GM12875 (cell line): ENCODE measurements at regions not wholly inside any gene's neighbourhood (a gene's known extent, or its start where the extent isn't known, plus 50 kb on each side); places are given as distances from the start of the nearest gene placed in this dataset.

Experiments
- H3K4me3 ChIP-seq: one replicate; pipeline ENCODE4 v1.5.1; 2011; ENCODE audit warnings: low read depth, low read length, control low read depth
- TF ChIP-seq, protein P1 (sequence below): IDR thresholded peaks from 2 replicates; pipeline ENCODE4 v1.5.1; 2011; ENCODE audit warnings: low read depth, mild to moderate bottlenecking, control low read depth, inconsistent platforms, low read length, moderate library complexity, borderline replicate concordance; ENCODE audit not compliant: insufficient read depth

DNA sequence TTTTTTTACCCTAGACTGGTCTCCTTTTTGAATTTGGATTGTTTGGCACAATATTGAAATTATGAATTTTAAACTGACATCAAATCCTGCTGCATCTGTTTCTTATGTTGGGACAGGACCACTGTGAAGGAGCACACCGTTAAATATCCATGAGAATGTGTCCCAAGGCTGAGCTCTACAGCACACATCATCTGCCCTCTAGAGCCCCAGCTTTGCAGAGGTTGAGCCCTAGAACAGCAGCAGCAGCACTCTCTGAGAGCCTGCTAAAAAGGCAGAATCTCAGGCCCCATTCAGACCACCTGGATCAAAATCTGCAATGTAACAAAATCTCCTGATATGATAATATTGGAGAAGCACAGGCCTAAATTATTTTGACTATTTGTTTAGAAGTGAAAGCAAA, 192.1 kb upstream of the CCN2 start:
- TF ChIP-seq, protein P1, sequence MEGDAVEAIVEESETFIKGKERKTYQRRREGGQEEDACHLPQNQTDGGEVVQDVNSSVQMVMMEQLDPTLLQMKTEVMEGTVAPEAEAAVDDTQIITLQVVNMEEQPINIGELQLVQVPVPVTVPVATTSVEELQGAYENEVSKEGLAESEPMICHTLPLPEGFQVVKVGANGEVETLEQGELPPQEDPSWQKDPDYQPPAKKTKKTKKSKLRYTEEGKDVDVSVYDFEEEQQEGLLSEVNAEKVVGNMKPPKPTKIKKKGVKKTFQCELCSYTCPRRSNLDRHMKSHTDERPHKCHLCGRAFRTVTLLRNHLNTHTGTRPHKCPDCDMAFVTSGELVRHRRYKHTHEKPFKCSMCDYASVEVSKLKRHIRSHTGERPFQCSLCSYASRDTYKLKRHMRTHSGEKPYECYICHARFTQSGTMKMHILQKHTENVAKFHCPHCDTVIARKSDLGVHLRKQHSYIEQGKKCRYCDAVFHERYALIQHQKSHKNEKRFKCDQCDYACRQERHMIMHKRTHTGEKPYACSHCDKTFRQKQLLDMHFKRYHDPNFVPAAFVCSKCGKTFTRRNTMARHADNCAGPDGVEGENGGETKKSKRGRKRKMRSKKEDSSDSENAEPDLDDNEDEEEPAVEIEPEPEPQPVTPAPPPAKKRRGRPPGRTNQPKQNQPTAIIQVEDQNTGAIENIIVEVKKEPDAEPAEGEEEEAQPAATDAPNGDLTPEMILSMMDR, result no peak
- H3K4me3 ChIP-seq, result no peak overlapping the region

DNA sequence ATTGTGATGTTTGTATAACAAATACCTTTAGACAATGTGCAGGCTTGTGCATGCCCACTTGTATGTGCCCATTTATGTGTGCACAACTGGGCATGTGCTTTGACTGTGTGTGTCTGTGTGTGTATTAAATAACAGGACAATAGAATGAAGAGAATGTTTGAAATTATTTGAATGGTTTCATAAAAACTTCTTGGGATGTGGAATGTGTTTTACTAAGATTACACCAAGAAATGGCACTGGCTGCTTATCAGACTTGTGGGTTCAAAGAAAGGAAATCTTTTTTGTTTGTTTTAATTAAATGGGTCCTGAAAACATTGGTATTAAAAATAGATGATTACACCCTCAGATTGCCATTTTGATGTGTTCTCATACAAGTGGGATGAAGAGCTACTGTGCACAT, 191.6 kb upstream of the CCN2 start:
- TF ChIP-seq, protein P1, result no peak
- no peak overlapping the region for H3K4me3 ChIP-seq

DNA sequence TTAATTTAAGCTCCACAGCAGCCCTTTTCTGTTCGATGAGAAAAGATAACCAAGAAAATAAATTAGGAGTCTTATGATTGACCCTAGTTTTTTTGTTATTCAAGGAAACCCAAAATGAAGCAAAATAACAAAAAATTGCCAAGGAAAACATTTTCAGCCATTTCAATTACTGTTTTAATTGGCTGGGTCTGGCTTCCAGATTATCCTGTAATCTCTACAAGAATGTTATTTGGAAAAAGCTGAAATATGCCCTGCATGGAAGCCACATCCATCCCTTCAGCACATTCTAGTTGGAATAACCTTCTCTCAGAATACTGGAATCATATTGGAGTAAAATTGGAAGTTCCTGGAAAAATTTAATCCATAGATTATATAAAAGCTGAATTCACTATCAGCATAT, 191.1 kb upstream of the CCN2 start:
- TF ChIP-seq, protein P1, result no peak
- no peak overlapping the region for H3K4me3 ChIP-seq

DNA sequence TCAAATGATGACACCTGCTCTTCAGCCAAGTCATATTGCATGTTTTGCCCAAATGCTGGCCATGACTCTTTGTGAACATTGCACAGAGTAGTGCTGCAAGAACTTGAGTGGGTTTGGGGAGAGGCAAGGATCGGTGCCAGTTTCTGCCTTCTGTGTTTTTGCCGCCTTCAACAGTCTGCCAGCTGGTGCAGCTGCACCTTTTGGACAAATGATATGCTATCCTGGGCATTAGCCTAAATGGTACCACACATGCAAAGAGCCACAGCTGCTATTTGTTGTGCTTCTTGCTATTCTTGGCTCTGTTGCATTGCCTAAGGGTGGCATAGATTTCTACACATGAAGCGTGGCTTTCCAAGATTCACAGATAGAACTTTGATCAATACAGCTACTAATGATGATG, 189.0 kb upstream of the CCN2 start:
- TF ChIP-seq, protein P1, result no peak

DNA sequence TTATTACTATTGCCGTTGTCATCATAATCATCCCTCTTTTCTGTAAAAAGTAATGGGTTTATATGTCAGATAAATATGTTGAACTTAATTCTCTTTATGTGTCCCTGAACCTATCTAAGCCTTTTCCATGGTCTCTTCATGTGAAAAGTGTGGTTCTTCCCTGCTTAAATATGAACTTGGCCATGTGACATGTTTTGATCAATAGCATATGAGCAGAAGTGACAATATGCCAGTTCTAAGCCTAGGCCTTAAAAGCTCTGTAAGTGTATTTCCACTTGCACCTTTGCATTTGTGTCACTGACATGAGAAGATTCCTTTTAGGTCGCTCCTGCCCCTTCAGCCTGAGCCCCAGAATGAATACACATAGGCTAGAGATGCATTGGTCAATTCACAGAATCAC, 188.4 kb upstream of the CCN2 start:
- TF ChIP-seq, protein P1, result no peak
- no peak overlapping the region for H3K4me3 ChIP-seq

More for the DNA sequence above, 189.0 kb upstream of the CCN2 start:
- no peak overlapping the region for H3K4me3 ChIP-seq

DNA sequence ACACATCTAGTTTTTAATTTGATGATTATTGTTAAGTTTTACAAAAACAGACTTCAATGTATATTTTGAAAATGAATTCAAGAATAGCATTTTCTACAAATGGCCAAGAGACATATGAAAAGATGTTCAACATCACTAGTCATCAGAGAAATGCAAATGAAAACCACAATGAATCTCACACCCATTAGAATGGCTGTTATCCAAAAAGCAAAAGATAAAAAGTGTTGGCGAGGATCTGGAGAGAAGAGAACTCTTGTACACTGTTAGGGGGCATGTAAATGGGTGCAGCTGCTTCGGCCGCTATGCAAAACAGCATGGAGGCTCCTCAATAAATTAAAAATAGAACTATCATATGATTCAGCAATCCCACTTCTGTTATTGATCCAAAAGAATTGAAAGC, 185.8 kb upstream of the CCN2 start:
- TF ChIP-seq, protein P1, result no peak
- H3K4me3 ChIP-seq, result no peak overlapping the region

DNA sequence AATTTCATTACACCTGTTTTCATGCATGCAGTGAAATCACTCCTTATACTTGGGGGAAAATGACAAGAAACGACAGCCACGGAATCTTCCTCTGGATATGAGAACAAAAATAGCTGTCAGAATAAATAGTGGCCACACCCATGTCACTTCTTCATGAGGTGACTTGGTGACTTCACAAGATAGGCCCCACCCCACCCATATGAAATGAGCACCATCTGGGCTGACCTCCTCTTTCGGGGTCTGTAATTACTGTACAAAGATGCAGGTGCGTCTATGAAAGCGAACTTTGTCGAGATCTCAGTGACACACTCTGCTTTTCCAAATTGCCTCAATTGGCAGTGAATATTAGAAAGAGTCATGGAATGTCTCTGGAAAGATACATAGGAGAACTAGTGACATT, 184.2 kb upstream of the CCN2 start:
- H3K4me3 ChIP-seq, result no peak overlapping the region
- TF ChIP-seq, protein P1, result no peak
